Psoas muscle (tissue), 7 donors: ENCODE measurements at regions not wholly inside any gene's neighbourhood (a gene's known extent, or its start where the extent isn't known, plus 50 kb on each side); places are given as distances from the start of the nearest gene placed in this dataset.

Experiments
- ATAC-seq, 4 donors: fragments of 200-7000 bp; cut with Tn5 transposase; one replicate each; pipeline ENCODE4 v1.9.1; 2020; ENCODE audit warnings: moderate library complexity in 3 of 4, mild to moderate bottlenecking in 2 of 4
- DNase-seq, 2 donors: peaks; one replicate each; pipeline ENCODE4 v3.0.0-alpha.2; 2020
- H3K27ac ChIP-seq: fragments of 200-600 bp; one replicate; pipeline ENCODE4 v1.8.0; 2022
- H3K27me3 ChIP-seq, 3 donors: fragments of 200-600 bp in 1 of 3; one replicate each; pipeline versions ENCODE4 v1.6.1 to v1.8.0; 2013 to 2022; ENCODE audit warnings: low read length in 2 of 3, mild to moderate bottlenecking in 2 of 3, moderate library complexity in 1 of 3; ENCODE audit not compliant: insufficient read depth in 3 of 3
- H3K36me3 ChIP-seq, 2 donors: fragments of 200-600 bp in 1 of 2; one replicate each; pipeline versions ENCODE4 v1.6.1 to v1.8.0; 2013 to 2022; ENCODE audit warnings: low read depth in 1 of 2, mild to moderate bottlenecking in 1 of 2, moderate library complexity in 1 of 2; ENCODE audit not compliant: insufficient read depth in 1 of 2
- H3K4me1 ChIP-seq: fragments of 200-600 bp; one replicate; pipeline ENCODE4 v1.8.0; 2022
- H3K4me3 ChIP-seq: fragments of 200-600 bp; one replicate; pipeline ENCODE4 v1.8.0; 2022; ENCODE audit warnings: mild to moderate bottlenecking
- H3K9me3 ChIP-seq: fragments of 200-600 bp; one replicate; pipeline ENCODE4 v1.8.0; 2022
- WGBS, 3 donors: extraction: QIAGEN DNeasy Blood & Tissue Kit; methylation state at CpG; one replicate each; pipeline versions ENCODE4 v1.1.6 to v1.1.7; 2013; 5-methylcytosine and 5-hydroxymethylcytosine counted together
- intact Hi-C, 2 donors: fragments of 100-400 bp; cut with DNase I; formaldehyde crosslinking; loops; one replicate each; pipeline versions ENCODE4 v1.11.0 to v1.14.2; 2022
- TF ChIP-seq, protein P1 (sequence below): fragments of 200-600 bp; IDR thresholded peaks from one replicate; pipeline ENCODE4 v1.8.0; 2022; ENCODE audit warnings: antibody characterized with exemption
- donor health status: healthy with polysubstance abuse.
- donor health status: DM: no; HTN: no; CAD: no; lungs with moderate emphysema.
- donor health status: Bipolar disorder and iron deficiency.
- donor health status: healthy.
- donor health status: DM: yes; HTN: yes; CAD: no.
- donor health status: DM: no; HTN: no; CAD: no.
- donor health status: DM: yes; HTN: yes; CAD: no.

DNA sequence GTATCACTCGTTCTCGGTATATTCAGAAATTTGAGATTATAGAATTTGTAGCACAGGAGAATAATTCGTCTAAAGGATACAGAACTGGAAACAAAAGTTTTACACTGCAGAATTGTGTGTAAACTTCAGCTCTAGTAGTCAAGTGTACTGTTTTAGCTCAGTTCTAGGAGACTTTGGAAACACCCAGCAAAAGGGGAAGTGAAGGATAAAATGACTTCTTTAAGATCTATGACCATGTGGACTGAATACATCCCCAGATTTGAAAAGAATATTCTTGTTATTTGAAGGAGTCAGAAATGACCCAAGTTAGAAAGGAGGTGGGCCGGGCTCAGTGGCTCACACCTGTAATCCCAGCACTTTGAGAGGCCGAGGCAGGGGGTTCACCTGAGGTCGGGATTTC lies 174.0 kb upstream of the FOXQ1 start:
- no peaks in the 10 kb centered on the region for H3K9me3 ChIP-seq
- no peak overlapping the region for H3K4me3 ChIP-seq
- no peaks in the 10 kb centered on the region for H3K27me3 ChIP-seq
- intact Hi-C loops = no loop called here
- 89 to 93% (median 92%) methylated on average over 6 of the region's 6 CpGs for WGBS, 3 donors
- DNase-seq = no peak
- H3K36me3 ChIP-seq = no peaks in the 10 kb centered on the region
- no peaks in the 10 kb centered on the region for H3K4me1 ChIP-seq
- ATAC-seq = no peak
- no peak overlapping the region for H3K27ac ChIP-seq
- TF ChIP-seq, protein P1, sequence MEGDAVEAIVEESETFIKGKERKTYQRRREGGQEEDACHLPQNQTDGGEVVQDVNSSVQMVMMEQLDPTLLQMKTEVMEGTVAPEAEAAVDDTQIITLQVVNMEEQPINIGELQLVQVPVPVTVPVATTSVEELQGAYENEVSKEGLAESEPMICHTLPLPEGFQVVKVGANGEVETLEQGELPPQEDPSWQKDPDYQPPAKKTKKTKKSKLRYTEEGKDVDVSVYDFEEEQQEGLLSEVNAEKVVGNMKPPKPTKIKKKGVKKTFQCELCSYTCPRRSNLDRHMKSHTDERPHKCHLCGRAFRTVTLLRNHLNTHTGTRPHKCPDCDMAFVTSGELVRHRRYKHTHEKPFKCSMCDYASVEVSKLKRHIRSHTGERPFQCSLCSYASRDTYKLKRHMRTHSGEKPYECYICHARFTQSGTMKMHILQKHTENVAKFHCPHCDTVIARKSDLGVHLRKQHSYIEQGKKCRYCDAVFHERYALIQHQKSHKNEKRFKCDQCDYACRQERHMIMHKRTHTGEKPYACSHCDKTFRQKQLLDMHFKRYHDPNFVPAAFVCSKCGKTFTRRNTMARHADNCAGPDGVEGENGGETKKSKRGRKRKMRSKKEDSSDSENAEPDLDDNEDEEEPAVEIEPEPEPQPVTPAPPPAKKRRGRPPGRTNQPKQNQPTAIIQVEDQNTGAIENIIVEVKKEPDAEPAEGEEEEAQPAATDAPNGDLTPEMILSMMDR = no peak

DNA sequence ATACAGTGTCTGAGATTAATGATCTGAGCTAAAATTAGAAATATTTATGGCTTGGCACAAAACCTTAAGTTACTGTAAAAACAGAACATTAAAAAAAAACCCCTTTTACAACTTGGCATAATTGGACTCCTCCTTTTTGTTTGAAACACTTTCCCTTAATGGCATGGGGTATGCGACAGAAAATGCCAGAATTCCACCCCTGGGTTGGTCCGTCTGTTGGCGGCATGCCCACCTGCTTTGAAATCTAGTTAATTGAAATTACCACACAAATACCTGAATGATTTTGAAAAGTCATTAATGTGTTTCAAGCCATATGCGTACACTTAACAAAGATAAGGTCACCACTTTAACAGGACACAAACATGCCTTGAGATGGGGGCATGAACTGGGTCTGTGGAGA lies 175.1 kb upstream of the FOXQ1 start:
- Histone ChIP-seq H3K36me3 (no peaks in the 10 kb centered on the region), H3K4me1 (no peaks in the 10 kb centered on the region), H3K27ac (no peak overlapping the region), H3K4me3 (no peak overlapping the region), H3K9me3 (no peaks in the 10 kb centered on the region), H3K27me3 (no peaks in the 10 kb centered on the region)
- WGBS, 3 donors = 67 to 79% (median 67%) methylated on average over 4 of the region's 4 CpGs
- ATAC-seq = no peak
- TF ChIP-seq, protein P1 = no peak
- DNase-seq = no peak
- intact Hi-C loops = no loop called here

DNA sequence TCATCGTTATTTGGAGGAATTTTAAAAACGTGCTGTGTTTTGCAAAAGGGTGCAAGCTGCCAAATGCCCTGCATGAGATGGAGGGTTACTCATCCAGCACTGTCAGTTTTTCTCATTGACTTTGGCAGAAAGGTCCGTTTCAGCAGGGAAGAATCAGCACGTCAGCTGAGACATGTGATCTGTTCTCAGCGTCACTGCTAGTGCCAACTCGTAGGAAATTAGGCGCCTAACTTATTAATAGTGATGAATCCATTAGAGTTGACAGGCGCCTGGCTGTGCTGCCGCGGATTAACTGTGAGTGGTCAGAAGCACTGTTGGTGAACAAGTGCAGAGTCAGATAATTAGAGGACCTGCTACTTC lies 175.5 kb upstream of the FOXQ1 start:
- no peaks in the 10 kb centered on the region for H3K27me3 ChIP-seq
- intact Hi-C loops = no loop called here
- 41 to 50% (median 44%) methylated on average over 10 of the region's 10 CpGs for WGBS, 3 donors
- H3K27ac ChIP-seq = no peak overlapping the region
- DNase-seq = no peak
- no peak overlapping the region for H3K4me3 ChIP-seq
- ATAC-seq = peak in 1 of 4 donors; percentile 29
- no peaks in the 10 kb centered on the region for H3K4me1 ChIP-seq
- TF ChIP-seq, protein P1 = no peak
- no peaks in the 10 kb centered on the region for H3K9me3 ChIP-seq
- no peaks in the 10 kb centered on the region for H3K36me3 ChIP-seq

DNA sequence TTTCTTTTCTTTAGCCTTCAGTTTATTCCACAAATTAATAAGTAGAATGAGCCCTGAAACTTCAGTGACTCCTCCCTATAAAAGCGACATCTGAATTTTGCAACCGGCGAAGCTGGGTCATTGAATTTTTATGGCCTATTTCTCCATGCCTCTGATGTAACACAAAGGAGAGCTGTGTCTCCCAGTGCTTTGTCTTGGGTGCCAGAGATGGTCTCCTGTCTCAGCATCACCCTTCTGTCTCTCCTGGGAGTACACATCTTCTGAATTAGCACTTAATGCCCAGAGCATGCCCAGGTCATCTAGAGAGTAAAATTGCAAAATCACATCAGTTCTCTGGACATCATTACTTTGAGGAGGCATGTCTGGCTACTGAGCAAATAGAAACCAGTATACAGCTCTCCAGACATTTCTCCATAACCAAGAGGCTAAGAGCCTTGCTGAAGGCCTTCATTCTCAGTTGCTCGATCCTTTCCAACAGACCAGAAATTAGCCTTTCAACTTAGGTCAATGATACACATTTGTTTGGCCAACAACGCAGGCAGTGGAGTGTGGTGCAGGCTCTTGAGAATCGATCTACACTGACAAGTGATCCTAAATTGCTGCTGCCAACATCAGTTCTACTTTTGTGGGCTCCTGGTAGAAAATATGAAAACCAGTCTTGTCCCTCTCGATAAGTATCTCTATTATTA lies 176.0 kb upstream of the FOXQ1 start:
- Histone ChIP-seq H3K27ac (no peak overlapping the region), H3K27me3 (no peaks in the 10 kb centered on the region), H3K4me3 (no peak overlapping the region), H3K36me3 (no peaks in the 10 kb centered on the region), H3K9me3 (no peaks in the 10 kb centered on the region), H3K4me1 (no peaks in the 10 kb centered on the region)
- WGBS, 3 donors = 71 to 80% (median 72%) methylated on average over 7 of the region's 7 CpGs
- intact Hi-C loops = no loop called here
- ATAC-seq (no peak), DNase-seq (no peak)
- TF ChIP-seq, protein P1 = no peak
